ENCODE measurements at regions not wholly inside any gene's neighbourhood (a gene's known extent, or its start where the extent isn't known, plus 50 kb on each side); places are given as distances from the start of the nearest gene placed in this dataset.

DNA sequence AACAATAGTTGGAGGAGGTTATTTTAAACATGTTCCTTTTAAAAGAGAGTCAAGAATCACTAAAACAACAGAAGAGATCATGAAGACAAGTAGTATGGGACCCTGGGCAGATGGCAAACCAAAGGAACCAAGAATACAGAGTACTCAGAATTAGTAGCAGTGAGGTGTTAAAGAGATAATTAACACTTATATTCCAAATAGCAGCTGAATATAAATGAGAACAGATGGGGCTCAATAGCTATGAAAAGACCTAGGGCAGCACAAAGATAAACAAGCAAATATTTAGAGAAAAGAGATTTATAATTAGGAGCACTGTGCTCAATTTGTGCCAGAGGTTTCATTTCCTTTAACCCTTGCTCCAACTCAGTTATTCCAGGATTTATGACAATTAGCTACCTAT is 159.1 kb downstream of the FAM114A2 start:
- TF ChIP-seq, protein P1, sequence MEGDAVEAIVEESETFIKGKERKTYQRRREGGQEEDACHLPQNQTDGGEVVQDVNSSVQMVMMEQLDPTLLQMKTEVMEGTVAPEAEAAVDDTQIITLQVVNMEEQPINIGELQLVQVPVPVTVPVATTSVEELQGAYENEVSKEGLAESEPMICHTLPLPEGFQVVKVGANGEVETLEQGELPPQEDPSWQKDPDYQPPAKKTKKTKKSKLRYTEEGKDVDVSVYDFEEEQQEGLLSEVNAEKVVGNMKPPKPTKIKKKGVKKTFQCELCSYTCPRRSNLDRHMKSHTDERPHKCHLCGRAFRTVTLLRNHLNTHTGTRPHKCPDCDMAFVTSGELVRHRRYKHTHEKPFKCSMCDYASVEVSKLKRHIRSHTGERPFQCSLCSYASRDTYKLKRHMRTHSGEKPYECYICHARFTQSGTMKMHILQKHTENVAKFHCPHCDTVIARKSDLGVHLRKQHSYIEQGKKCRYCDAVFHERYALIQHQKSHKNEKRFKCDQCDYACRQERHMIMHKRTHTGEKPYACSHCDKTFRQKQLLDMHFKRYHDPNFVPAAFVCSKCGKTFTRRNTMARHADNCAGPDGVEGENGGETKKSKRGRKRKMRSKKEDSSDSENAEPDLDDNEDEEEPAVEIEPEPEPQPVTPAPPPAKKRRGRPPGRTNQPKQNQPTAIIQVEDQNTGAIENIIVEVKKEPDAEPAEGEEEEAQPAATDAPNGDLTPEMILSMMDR (IDR thresholded peaks at IDR 0.05): no peak
- no peak for TF ChIP-seq POLR2AphosphoS5 (IDR thresholded peaks at IDR 0.05)

Data from sigmoid colon (tissue), 4 donors.